ENCODE measurements at regions not wholly inside any gene's neighbourhood (a gene's known extent, or its start where the extent isn't known, plus 50 kb on each side); places are given as distances from the start of the nearest gene placed in this dataset.

- no peaks in the 10 kb centered on the region for H3K4me1 ChIP-seq
- H3K4me3 ChIP-seq, result no peak overlapping the region
- TF ChIP-seq EP300 (IDR thresholded peaks at IDR 0.05), result no peak
- TF ChIP-seq POLR2A (IDR thresholded peaks at IDR 0.05), result no peak
- TF ChIP-seq POLR2AphosphoS5 (IDR thresholded peaks at IDR 0.05), result no peak
- H3K27ac ChIP-seq, result no peak overlapping the region
- 68 to 87% (median 80%) methylated on average over 3 to 7 of the region's 7 CpGs for WGBS, 5 donors
- H3K9me3 ChIP-seq, result no peaks in the 10 kb centered on the region
- intact Hi-C loops (cut with DNase I; ENCODE audit: low total_unique reads), result no loop called here
- DNase-seq, result no peak
- H3K36me3 ChIP-seq, result no peaks in the 10 kb centered on the region
- H3K27me3 ChIP-seq, result no peaks in the 10 kb centered on the region
Measured at GRCh38 chrX:125089761-125090445, 229.8 kb upstream of the TEX13C start.

GRCh38 chrX:125093852-125094251 is 225.8 kb upstream of the TEX13C start:
- H3K27ac ChIP-seq, result no peak overlapping the region
- intact Hi-C loops (cut with DNase I; ENCODE audit: low total_unique reads), result no loop called here
- H3K27me3 ChIP-seq, result no peaks in the 10 kb centered on the region
- TF ChIP-seq POLR2AphosphoS5 (IDR thresholded peaks at IDR 0.05) (no peak), EP300 (IDR thresholded peaks at IDR 0.05) (no peak), POLR2A (IDR thresholded peaks at IDR 0.05) (no peak), CTCF (IDR thresholded peaks at IDR 0.05) (no peak)
- DNase-seq, result no peak
- no peaks in the 10 kb centered on the region for H3K36me3 ChIP-seq
- 30 to 67% (median 53%) methylated on average over 2 to 3 of the region's 3 CpGs for WGBS, 5 donors
- H3K4me1 ChIP-seq, result no peaks in the 10 kb centered on the region
- H3K4me3 ChIP-seq, result no peak overlapping the region
- H3K9me3 ChIP-seq, result no peaks in the 10 kb centered on the region

GRCh38 chrX:125094901-125095300 is 224.8 kb upstream of the TEX13C start:
- no peak for DNase-seq
- no peak overlapping the region for H3K4me3 ChIP-seq
- intact Hi-C loops (cut with DNase I; ENCODE audit: low total_unique reads), result no loop called here
- H3K27ac ChIP-seq, result no peak overlapping the region
- TF ChIP-seq POLR2AphosphoS5 (IDR thresholded peaks at IDR 0.05) (no peak), CTCF (IDR thresholded peaks at IDR 0.05) (no peak), POLR2A (IDR thresholded peaks at IDR 0.05) (no peak), EP300 (IDR thresholded peaks at IDR 0.05) (no peak)
- no peaks in the 10 kb centered on the region for H3K36me3 ChIP-seq
- H3K4me1 ChIP-seq, result no peaks in the 10 kb centered on the region
- H3K27me3 ChIP-seq, result no peaks in the 10 kb centered on the region
- no peaks in the 10 kb centered on the region for H3K9me3 ChIP-seq

GRCh38 chrX:125096469-125096868 is 223.2 kb upstream of the TEX13C start:
- H3K9me3 ChIP-seq, result no peaks in the 10 kb centered on the region
- 44 to 66% (median 53%) methylated on average over 2 of the region's 2 CpGs for WGBS, 5 donors
- TF ChIP-seq CTCF (IDR thresholded peaks at IDR 0.05) (no peak), POLR2AphosphoS5 (IDR thresholded peaks at IDR 0.05) (no peak), EP300 (IDR thresholded peaks at IDR 0.05) (no peak), POLR2A (IDR thresholded peaks at IDR 0.05) (no peak)
- H3K4me3 ChIP-seq, result no peak overlapping the region
- no peak for DNase-seq
- no peaks in the 10 kb centered on the region for H3K4me1 ChIP-seq
- intact Hi-C loops (cut with DNase I; ENCODE audit: low total_unique reads), result no loop called here
- no peak overlapping the region for H3K27ac ChIP-seq
- no peaks in the 10 kb centered on the region for H3K36me3 ChIP-seq
- no peaks in the 10 kb centered on the region for H3K27me3 ChIP-seq

- H3K9me3 ChIP-seq, result no peaks in the 10 kb centered on the region
- intact Hi-C loops (cut with DNase I; ENCODE audit: low total_unique reads), result no loop called here
- H3K4me3 ChIP-seq, result no peak overlapping the region
- no peak for DNase-seq
- no peaks in the 10 kb centered on the region for H3K4me1 ChIP-seq
- no peaks in the 10 kb centered on the region for H3K27me3 ChIP-seq
- TF ChIP-seq POLR2AphosphoS5 (IDR thresholded peaks at IDR 0.05) (no peak), CTCF (IDR thresholded peaks at IDR 0.05) (no peak), POLR2A (IDR thresholded peaks at IDR 0.05) (no peak), EP300 (IDR thresholded peaks at IDR 0.05) (no peak)
- WGBS, 5 donors, result 39 to 82% (median 43%) methylated on average over 1 of the region's 1 CpG
- no peak overlapping the region for H3K27ac ChIP-seq
- no peaks in the 10 kb centered on the region for H3K36me3 ChIP-seq
Measured at GRCh38 chrX:125096870-125097269, 222.8 kb upstream of the TEX13C start.

All from stomach (tissue), 8 donors.